ENCODE measurements at regions not wholly inside any gene's neighbourhood (a gene's known extent, or its start where the extent isn't known, plus 50 kb on each side); places are given as distances from the start of the nearest gene placed in this dataset.
"Not testable (repeated sequence)": the region's sequence is repeated elsewhere in the genome, so short reads cannot be mapped to it uniquely, and the experiment has no call there.

DNA sequence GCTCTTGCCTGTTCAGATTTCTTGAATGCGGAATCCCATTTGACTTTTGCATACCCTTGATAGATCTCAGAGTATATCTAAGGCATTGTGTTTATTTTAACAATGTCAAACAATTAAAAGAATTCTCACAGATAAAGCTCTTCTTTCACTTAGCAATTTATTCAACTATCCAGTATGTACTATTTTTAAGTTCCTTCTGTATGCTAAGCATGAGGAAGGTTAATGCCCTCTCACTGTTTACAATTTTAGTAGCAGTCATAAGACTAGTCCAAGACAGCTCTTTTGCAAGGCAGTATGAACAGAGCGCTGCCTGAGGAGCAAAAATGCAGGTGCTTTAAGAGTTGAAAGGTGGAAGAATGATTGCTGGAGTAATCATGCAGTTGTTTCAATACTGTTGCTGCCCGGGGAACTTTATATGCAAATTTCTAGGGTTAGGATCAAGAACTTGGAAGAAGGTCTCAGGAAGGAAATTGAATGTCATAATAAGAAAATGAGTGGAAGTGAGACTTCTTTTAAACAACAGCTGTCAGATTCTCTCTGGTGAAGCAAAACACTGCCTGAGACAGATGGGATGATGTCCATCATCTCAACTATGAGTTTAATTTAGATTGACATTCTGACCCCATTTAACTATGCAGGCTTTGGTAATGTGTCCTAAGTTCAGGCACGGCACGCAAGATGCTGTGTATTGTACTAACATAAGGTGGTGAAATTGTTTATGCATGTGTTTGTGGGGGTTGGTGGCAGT, 1303.5 kb upstream of the CITED2 start:
- no peak for DNase-seq (ENCODE audit: low spot score)
- in situ Hi-C loops (cut with HindIII; ENCODE audit: low sequenced_read_pairs): no loop called here

GRCh38 chr6:140671926-140672325, 1297.5 kb upstream of the CITED2 start:
- peak; percentile 6 for DNase-seq (ENCODE audit: low spot score)
- in situ Hi-C loops (cut with HindIII; ENCODE audit: low sequenced_read_pairs): no loop called here

GRCh38 chr6:140670021-140670420, 1295.6 kb upstream of the CITED2 start:
- in situ Hi-C loops (cut with HindIII; ENCODE audit: low sequenced_read_pairs): no loop called here
- no peak for DNase-seq (ENCODE audit: low spot score)

- DNase-seq (ENCODE audit: low spot score): no peak
- in situ Hi-C loops (cut with HindIII; ENCODE audit: low sequenced_read_pairs): no loop called here
Measured at GRCh38 chr6:140669321-140669720, 1294.9 kb upstream of the CITED2 start.

DNA sequence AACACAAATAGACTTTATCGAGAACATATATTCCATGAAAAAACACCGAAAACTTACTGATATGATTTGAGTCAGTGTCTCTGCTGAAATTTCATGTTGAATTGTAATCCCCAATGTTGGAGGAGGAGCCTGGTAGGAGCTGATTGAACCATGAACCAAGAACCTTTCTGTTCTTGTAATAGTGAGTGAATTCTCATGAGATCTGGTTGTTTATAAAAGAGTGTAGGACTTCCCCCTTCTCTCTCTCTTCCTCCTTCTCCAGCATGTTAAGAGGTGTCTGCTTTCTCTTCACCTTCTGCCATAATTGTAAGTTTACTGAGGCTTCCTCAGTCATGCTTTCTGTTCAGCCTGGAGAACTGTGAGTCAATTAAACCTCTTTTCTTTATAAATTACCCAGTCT, 1289.3 kb upstream of the CITED2 start:
- in situ Hi-C loops (cut with HindIII; ENCODE audit: low sequenced_read_pairs): no loop called here
- DNase-seq (ENCODE audit: low spot score): no peak

DNA sequence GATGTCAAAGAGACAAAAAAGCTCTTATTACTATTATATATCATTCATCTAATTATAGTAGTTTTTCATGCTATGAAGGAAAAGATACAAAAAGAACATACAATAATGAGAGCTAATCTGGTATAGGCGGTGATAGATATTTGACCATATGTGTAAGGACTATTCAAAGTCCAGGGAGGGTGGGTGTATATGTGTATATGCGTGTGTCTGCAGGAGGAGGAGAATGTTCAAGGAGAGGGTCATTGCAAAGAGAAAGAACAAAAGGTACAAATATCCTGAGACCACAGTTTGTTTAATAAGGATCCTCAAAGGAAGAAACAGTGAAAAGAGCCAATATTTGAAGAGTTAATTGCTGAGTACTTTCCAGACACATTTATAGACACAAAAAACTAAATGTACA, 1288.6 kb upstream of the CITED2 start:
- no peak for DNase-seq (ENCODE audit: low spot score)
- in situ Hi-C loops (cut with HindIII; ENCODE audit: low sequenced_read_pairs): no loop called here

DNA sequence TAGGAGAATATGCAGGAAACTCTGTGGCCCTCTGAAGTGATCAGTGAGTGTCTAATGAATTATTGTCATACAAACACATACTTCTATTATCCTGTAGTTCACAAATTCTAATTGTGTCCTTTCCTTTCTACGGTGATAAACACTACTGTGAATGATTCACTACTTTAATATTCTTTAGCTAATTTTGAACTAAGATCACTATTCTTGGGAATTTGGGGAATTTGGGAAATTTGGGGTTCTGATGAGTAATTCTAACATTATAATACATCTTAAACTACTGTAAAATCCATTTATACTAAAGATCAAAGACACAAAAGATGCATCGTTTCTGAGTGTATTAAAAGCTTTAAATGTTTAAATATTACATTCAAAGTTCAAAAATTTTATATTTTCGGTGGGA, 1287.2 kb upstream of the CITED2 start:
- no peak for DNase-seq (ENCODE audit: low spot score)
- in situ Hi-C loops (cut with HindIII; ENCODE audit: low sequenced_read_pairs): no loop called here

DNA sequence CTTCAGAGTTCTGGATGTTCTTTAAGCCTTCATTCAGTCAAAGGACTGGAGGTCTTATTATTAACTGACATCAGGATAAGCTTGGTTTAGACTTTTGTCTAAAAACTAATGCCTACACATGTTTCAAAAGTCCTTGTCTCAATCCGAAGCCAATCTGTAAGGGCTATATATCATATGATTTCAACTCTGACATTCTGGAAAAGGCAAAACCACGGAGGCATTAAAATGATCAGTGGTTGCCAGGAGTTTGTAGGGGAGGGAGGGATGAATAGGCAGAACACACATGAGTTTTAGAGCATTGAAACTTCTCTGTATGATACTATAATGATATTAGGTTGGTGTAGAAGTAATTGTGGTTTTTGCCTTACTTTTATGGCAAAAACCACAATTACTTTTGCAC, 1285.8 kb upstream of the CITED2 start:
- DNase-seq (ENCODE audit: low spot score): no peak
- in situ Hi-C loops (cut with HindIII; ENCODE audit: low sequenced_read_pairs): no loop called here

GRCh38 chr6:140653972-140654371, 1279.5 kb upstream of the CITED2 start:
- no peak for DNase-seq (ENCODE audit: low spot score)
- in situ Hi-C loops (cut with HindIII; ENCODE audit: low sequenced_read_pairs): no loop called here

DNA sequence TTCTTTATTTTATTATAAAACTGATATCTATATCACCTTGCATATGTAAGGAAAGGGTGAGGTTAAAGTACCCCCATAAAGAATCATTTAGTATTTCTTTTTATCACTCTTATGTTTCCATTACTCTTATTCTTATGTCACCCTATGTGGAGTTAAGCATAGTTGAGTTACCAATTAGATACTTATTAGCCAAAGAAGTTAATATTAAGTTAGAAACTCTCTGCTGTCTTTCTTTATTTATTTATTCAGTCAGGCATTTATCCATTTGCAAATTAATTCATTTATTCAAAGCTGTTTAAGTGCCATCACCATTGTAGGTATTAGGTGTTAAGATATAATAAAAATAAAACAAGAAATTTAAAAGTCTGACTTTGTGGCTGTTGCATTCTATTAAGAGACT, 1279.1 kb upstream of the CITED2 start:
- in situ Hi-C loops (cut with HindIII; ENCODE audit: low sequenced_read_pairs): no loop called here
- DNase-seq (ENCODE audit: low spot score): no peak

GRCh38 chr6:140649502-140649901, 1275.1 kb upstream of the CITED2 start:
- DNase-seq (ENCODE audit: low spot score); in situ Hi-C loops (cut with HindIII; ENCODE audit: low sequenced_read_pairs): not testable (repeated sequence)

DNA sequence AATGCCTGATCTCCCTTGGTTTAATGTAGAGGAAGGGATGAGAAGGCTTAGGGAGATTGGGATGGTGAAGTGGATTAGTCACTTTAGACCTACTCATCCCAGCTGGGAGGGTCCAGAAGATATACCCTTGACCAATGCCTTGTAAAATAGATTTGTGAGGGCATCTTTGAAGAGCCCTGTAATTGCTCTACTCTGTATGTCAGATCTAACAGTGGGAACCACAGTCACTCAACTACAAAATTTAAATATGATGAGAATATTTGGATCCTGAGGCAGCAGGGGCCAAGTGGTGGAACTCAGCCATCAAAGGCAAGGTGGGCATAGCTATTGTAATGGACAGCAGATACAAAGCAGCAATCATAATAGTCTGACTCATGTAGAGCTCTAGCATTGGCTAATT, 1272.9 kb upstream of the CITED2 start:
- in situ Hi-C loops (cut with HindIII; ENCODE audit: low sequenced_read_pairs); DNase-seq (ENCODE audit: low spot score): not testable (repeated sequence)

DNA sequence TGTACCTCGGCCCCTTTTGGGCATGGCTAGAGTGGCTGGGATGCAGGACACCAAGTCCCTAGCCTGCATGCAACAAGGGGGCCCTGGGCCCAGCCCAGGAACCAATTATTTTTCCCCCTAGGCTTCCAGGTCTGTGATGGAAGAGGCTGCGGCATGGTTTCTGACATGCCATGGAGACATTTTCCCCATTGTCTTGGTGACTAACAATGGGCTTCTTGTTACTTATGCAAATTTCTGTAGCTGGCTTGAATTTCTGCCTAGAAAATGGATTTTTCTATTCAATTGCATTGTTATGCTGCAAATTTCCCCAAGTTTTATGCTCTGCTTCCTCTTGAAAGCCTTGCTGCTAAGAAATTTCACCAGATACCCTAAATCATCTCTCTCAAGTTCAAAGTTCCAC, 1269.6 kb upstream of the CITED2 start:
- DNase-seq (ENCODE audit: low spot score): no peak
- in situ Hi-C loops (cut with HindIII; ENCODE audit: low sequenced_read_pairs): no loop called here

GRCh38 chr6:140641412-140641811, 1267.0 kb upstream of the CITED2 start:
- DNase-seq (ENCODE audit: low spot score): no peak
- in situ Hi-C loops (cut with HindIII; ENCODE audit: low sequenced_read_pairs): no loop called here

DNA sequence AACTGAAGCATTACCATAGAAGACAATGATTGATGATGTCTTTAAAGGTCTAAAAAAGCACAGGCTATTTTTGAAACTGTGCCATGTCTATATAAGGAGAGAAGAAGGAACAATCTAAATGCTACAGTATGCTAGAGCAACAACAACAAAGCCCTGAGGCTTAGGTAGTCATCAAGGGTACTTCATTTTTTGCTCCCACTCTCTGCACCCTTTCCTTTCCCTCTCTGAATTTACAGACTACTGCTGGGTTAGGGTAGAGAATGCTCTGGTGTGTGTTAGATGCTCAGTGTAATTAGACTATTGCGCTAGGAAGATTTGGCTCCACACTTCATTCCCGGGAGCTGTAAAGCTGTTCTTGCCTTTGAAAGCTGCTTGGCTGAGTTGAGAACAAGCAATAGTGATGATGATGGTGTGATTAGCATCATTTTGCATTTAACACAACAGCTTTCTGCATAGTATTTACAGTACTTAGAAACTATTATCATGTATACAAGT, 1262.5 kb upstream of the CITED2 start:
- in situ Hi-C loops (cut with HindIII; ENCODE audit: low sequenced_read_pairs): no loop called here
- DNase-seq (ENCODE audit: low spot score): peak; percentile 3

- no peak for DNase-seq (ENCODE audit: low spot score)
- in situ Hi-C loops (cut with HindIII; ENCODE audit: low sequenced_read_pairs): no loop called here
Measured at GRCh38 chr6:140636271-140636907, 1261.9 kb upstream of the CITED2 start.

- no peak for DNase-seq (ENCODE audit: low spot score)
- in situ Hi-C loops (cut with HindIII; ENCODE audit: low sequenced_read_pairs): no loop called here
Measured at GRCh38 chr6:140627002-140627401, 1252.6 kb upstream of the CITED2 start.

DNA sequence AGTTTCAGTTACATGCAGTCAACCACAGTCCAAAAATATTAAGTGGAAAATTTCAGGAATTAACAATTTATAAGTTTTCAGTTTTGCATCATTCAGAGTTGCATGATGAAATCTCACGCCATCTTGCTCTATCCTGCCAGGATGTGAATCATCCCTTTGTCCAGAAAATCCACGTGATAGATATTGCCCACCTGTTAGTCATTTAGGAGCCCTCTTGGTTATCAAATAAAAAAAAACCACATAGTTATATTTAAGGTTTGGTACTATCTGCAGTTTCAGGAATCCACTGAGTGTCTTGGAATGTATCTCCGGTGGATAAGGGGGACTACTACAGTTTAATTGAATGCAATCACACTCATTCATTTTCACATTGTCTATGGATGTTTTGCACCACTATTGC, 1249.0 kb upstream of the CITED2 start:
- in situ Hi-C loops (cut with HindIII; ENCODE audit: low sequenced_read_pairs): no loop called here

GRCh38 chr6:140620496-140620895, 1246.0 kb upstream of the CITED2 start:
- in situ Hi-C loops (cut with HindIII; ENCODE audit: low sequenced_read_pairs): no loop called here
- no peak for DNase-seq (ENCODE audit: low spot score)

More for the DNA sequence above, 1249.0 kb upstream of the CITED2 start:
- DNase-seq (ENCODE audit: low spot score): no peak

GRCh38 chr6:140609956-140610355, 1235.5 kb upstream of the CITED2 start:
- in situ Hi-C loops (cut with HindIII; ENCODE audit: low sequenced_read_pairs): no loop called here
- no peak for DNase-seq (ENCODE audit: low spot score)

GRCh38 chr6:140609321-140609720, 1234.9 kb upstream of the CITED2 start:
- DNase-seq (ENCODE audit: low spot score): no peak
- in situ Hi-C loops (cut with HindIII; ENCODE audit: low sequenced_read_pairs): no loop called here
